GM18519 (cell line): ENCODE measurements at regions not wholly inside any gene's neighbourhood (a gene's known extent, or its start where the extent isn't known, plus 50 kb on each side); places are given as distances from the start of the nearest gene placed in this dataset.
A peak's percentile ranks its signal among the peaks of the same experiment; 100 is the strongest.
"Not testable (repeated sequence)": the region's sequence is repeated elsewhere in the genome, so short reads cannot be mapped to it uniquely, and the experiment has no call there.

ENCODE experiments used
- ATAC-seq: cut with Tn5 transposase; IDR thresholded peaks from one replicate; pipeline ENCODE4 v1.9.1; 2021; ENCODE audit warnings: mild to moderate bottlenecking, moderate library complexity; ENCODE audit not compliant: unreplicated experiment, low FRiP score

GRCh38 chr18:73384246-73384645, 516.5 kb upstream of the NETO1 start:
- ATAC-seq, result no peak

- no peak for ATAC-seq
Measured at GRCh38 chr18:73381699-73382036, 513.9 kb upstream of the NETO1 start.

- no peak for ATAC-seq
Measured at GRCh38 chr18:73381016-73381698, 513.4 kb upstream of the NETO1 start.

- ATAC-seq, result no peak
Measured at GRCh38 chr18:73366713-73367112, 498.9 kb upstream of the NETO1 start.

- no peak for ATAC-seq
Measured at GRCh38 chr18:73365018-73365417, 497.2 kb upstream of the NETO1 start.

GRCh38 chr18:73355121-73355520, 487.3 kb upstream of the NETO1 start:
- ATAC-seq, result no peak

- no peak for ATAC-seq
Measured at GRCh38 chr18:73352546-73352945, 484.8 kb upstream of the NETO1 start.

GRCh38 chr18:73340135-73340977, 472.6 kb upstream of the NETO1 start:
- ATAC-seq, result peak; percentile 43

- ATAC-seq, result no peak
Measured at GRCh38 chr18:73331212-73331772, 463.5 kb upstream of the NETO1 start.

- not testable (repeated sequence) for ATAC-seq
Measured at GRCh38 chr18:73330106-73330505, 462.3 kb upstream of the NETO1 start.

GRCh38 chr18:73324187-73324831, 456.5 kb upstream of the NETO1 start:
- ATAC-seq, result not testable (repeated sequence)

- no peak for ATAC-seq
Measured at GRCh38 chr18:73318739-73319479, 451.1 kb upstream of the NETO1 start.

GRCh38 chr18:73316513-73316912, 448.7 kb upstream of the NETO1 start:
- ATAC-seq, result no peak

GRCh38 chr18:73315381-73315780, 447.6 kb upstream of the NETO1 start:
- ATAC-seq, result no peak

- no peak for ATAC-seq
Measured at GRCh38 chr18:73313476-73313875, 445.7 kb upstream of the NETO1 start.

- ATAC-seq, result no peak
Measured at GRCh38 chr18:73296686-73297085, 428.9 kb upstream of the NETO1 start.

- ATAC-seq, result no peak
Measured at GRCh38 chr18:73292156-73292555, 424.4 kb upstream of the NETO1 start.

GRCh38 chr18:73288813-73289212, 421.0 kb upstream of the NETO1 start:
- ATAC-seq, result no peak

GRCh38 chr18:73286584-73286983, 418.8 kb upstream of the NETO1 start:
- ATAC-seq, result no peak

GRCh38 chr18:73283788-73284187, 416.0 kb upstream of the NETO1 start:
- ATAC-seq, result no peak

- ATAC-seq, result no peak
Measured at GRCh38 chr18:73283032-73283431, 415.2 kb upstream of the NETO1 start.
